Activated CD4-positive, alpha-beta T cell treated with anti-CD3 and anti-CD28 coated beads for 4 hours (primary cell): ENCODE measurements at regions not wholly inside any gene's neighbourhood (a gene's known extent, or its start where the extent isn't known, plus 50 kb on each side); places are given as distances from the start of the nearest gene placed in this dataset.

Source experiments
- DNase-seq, 2 donors: peaks; one replicate each; pipeline ENCODE4 v3.0.0-alpha.2; 2020

GRCh38 chr13:62997038-62997599 is 1581.5 kb upstream of the PCDH20 start:
- no peak for DNase-seq

GRCh38 chr13:62973804-62974203 is 1558.2 kb upstream of the PCDH20 start:
- no peak for DNase-seq

GRCh38 chr13:62964522-62964921 is 1548.9 kb upstream of the PCDH20 start:
- no peak for DNase-seq

- no peak for DNase-seq
Observed at GRCh38 chr13:62960723-62961122, 1545.1 kb upstream of the PCDH20 start.

GRCh38 chr13:62933809-62934208 is 1518.2 kb upstream of the PCDH20 start:
- no peak for DNase-seq

GRCh38 chr13:62932256-62932883 is 1516.7 kb upstream of the PCDH20 start:
- DNase-seq = no peak

- DNase-seq = no peak
Observed at GRCh38 chr13:62931853-62932252, 1516.2 kb upstream of the PCDH20 start.

GRCh38 chr13:62924395-62924794 is 1508.7 kb upstream of the PCDH20 start:
- no peak for DNase-seq

- no peak for DNase-seq
Observed at GRCh38 chr13:62920159-62920558, 1504.5 kb upstream of the PCDH20 start.

GRCh38 chr13:62919491-62919890 is 1503.8 kb upstream of the PCDH20 start:
- no peak for DNase-seq

GRCh38 chr13:62910541-62911060 is 1495.0 kb upstream of the PCDH20 start:
- DNase-seq = no peak

GRCh38 chr13:62908321-62908720 is 1492.7 kb upstream of the PCDH20 start:
- DNase-seq = no peak

- DNase-seq = no peak
Observed at GRCh38 chr13:62906896-62907295, 1491.2 kb upstream of the PCDH20 start.

GRCh38 chr13:62906469-62906868 is 1490.8 kb upstream of the PCDH20 start:
- DNase-seq = no peak

- DNase-seq = no peak
Observed at GRCh38 chr13:62887046-62887445, 1471.4 kb upstream of the PCDH20 start.

GRCh38 chr13:62879071-62879470 is 1463.4 kb upstream of the PCDH20 start:
- DNase-seq = no peak

- DNase-seq = no peak
Observed at GRCh38 chr13:62875118-62875640, 1459.5 kb upstream of the PCDH20 start.

GRCh38 chr13:62850331-62850730 is 1434.7 kb upstream of the PCDH20 start:
- no peak for DNase-seq

- DNase-seq = no peak
Observed at GRCh38 chr13:62847520-62847919, 1431.9 kb upstream of the PCDH20 start.

GRCh38 chr13:62846302-62846701 is 1430.7 kb upstream of the PCDH20 start:
- no peak for DNase-seq

GRCh38 chr13:62839338-62839737 is 1423.7 kb upstream of the PCDH20 start:
- no peak for DNase-seq

GRCh38 chr13:62838929-62839328 is 1423.3 kb upstream of the PCDH20 start:
- DNase-seq = no peak

GRCh38 chr13:62837895-62838294 is 1422.2 kb upstream of the PCDH20 start:
- no peak for DNase-seq

GRCh38 chr13:62829486-62829885 is 1413.8 kb upstream of the PCDH20 start:
- DNase-seq = no peak
